HG02678 (cell line): ENCODE measurements at regions not wholly inside any gene's neighbourhood (a gene's known extent, or its start where the extent isn't known, plus 50 kb on each side); places are given as distances from the start of the nearest gene placed in this dataset.

ENCODE experiments used
- ATAC-seq: cut with Tn5 transposase; IDR thresholded peaks from one replicate; pipeline ENCODE4 v1.9.1; 2021; ENCODE audit warnings: mild to moderate bottlenecking, moderate library complexity; ENCODE audit not compliant: unreplicated experiment

DNA sequence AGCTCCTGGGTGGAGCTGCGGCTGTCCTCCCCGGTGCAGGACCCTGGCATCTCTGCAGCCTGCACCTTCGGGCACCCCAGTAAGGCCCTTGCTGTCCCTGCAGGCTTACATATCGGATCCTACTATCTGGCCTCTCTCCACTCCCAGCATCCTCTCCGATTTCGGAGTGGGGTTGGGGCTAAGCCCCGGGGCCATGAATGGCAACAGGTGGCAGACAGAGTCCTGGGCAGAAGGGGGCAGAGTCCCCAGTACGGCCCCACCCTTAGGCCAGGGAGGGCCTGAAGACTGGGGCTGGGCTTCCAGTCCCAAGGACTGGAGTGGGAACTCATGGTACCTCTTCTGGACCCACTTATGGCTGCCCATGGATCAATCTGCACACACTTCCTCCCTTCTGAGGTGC is 180.4 kb upstream of the MC4R start:
- no peak for ATAC-seq

DNA sequence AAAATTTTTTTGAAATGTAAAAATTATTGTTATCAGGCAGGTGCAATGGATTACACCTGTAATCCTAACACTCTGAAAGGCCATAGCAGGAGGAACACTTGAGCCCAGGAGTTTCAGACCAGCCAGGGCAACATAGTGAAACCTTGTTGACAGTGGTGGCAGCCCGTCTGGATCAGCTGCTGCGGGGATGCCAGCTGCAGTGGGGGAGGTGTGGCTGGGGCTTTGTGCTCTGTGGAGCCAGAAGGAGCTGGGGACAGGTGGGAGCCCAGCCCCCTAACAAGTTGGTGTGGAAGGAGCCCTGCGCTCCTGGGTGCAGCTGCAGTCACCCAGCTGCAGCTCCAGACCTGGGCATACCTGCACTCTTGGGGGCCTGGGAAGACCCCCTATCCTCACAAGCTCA is 182.4 kb upstream of the MC4R start:
- no peak for ATAC-seq

DNA sequence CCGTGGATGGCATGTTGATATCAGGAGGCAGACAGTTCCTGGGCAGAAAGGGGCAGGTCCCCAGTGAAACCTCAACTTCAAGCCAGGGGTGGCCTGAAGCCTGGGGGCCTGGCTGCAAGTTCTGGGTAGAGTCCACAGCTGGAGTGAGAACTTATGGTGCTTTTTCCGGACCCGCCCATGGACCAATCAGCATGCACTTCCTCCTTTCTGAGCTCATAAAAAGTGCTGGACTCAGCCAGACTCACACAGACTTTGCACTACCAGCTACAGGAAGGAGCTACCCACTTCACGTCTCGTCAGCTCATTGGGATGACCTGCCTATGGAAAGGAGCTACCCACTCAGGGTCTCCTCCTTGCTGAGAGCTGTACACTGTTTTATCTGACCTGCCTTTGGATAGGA is 183.1 kb upstream of the MC4R start:
- no peak for ATAC-seq

- ATAC-seq: no peak
These were observed 183.8 kb upstream of the MC4R start for GRCh38 chr18:60556326-60556725.

DNA sequence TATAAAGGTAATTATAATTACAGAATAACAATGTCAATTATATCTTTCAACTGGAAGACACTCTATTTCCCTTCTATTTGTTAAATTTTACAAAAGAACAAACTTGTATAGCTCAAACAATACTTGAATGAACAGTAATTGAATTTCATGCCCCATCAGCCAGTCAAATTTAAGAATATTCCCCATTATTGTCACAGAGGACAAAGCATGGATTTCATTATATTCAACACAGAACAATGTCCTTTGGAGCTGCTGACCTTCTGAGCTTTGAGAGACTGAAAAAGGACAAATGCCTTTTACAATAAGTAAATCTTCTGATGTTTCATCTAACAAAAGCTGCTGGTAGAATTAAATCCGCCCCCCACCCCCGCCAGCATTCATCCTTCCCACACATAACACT is 187.5 kb upstream of the MC4R start:
- ATAC-seq: no peak

DNA sequence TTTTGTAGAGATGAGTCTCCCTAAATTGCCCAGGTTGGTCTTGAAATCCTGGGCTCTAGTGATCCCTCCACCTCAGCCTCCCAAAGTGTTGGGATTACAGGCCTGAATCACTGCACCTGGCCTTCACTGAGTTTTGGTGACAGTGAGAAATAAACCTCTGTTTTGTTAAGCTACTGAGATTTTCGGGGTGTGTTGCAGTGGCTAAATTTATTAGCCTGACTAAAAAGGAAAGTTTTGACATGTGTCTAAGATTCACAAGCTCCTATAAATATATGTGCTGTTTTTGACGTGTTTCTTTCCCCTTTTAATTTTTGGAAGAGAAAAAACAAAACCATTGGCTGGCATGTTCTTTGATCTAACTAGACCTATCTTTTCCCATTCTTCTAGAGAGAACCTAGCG is 190.5 kb upstream of the MC4R start:
- no peak for ATAC-seq

- ATAC-seq: no peak
These were observed 195.6 kb upstream of the MC4R start for GRCh38 chr18:60568220-60568619.

DNA sequence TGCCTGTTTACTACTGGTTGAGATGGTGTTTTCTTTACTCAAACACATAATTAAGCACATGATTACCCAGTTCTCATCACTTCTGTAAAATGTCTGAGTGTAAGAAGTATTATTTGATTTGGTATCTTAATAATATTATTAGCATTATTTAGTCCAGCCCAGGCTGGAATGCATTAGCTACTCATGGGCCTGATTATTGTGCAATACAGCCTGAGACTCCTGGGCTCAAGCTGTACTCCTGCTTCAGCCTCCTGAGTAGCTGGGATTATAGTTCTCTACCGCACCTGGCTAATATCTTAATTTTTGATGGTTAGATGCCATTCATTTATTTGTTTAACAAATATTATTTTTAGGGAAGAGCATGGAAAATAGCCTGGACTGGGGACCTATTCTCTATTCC is 197.6 kb upstream of the MC4R start:
- no peak for ATAC-seq

DNA sequence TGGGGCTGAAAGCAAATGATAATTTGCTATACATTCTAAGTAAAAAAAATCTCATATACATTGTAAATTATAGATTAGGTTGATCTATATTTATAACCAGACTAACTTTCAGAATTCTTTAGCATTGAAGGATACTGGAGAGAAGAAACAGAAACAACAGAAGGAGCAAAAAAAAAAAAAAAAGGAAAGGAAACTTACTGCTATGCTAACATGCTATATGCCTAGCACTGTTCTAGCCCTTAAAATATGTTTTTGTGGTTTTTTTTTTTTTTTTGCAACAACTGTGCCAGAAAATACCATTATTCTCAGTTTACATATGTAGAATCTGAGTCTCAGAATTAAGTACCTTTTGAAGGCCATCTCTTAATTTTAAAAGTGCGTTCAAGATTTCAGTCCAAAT is 204.9 kb upstream of the MC4R start:
- no peak for ATAC-seq

DNA sequence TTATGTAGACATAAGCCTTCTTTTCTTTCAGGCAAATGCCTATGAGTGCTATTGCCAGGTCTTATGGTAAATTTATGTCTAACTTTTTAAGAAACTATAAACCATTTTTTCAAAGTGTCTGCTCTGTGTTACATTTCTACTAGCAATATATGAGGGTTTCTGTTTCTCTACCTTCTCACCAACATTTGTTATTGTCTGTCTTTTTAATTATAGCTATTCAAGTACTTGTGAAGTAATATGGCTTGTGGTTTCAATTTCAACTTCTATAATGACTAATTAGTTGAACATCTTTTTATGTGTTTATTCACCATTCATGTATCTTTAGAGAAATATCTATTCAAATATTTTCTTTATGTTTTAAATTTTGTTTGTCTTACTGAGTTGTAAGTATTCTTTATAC is 213.1 kb upstream of the MC4R start:
- ATAC-seq: no peak

DNA sequence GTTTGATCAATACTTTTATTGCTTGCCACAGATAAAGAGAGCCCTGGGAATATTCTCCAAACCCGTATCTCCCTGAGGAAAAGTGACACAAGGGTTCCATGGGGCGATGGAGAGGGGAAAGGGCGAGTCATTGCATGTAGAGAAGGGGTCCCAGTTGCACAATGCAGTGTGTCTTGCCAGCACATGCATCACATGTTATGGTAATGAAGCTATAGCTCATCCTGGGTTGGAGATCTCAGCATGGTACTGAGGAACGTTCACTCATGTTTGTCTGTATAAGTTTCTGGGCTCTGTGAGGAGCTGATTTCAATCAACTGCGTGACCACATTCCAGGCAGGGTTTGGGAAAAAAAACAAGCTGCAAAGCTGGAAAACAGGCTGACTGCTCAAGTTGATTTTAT is 220.7 kb upstream of the MC4R start:
- ATAC-seq: no peak

- ATAC-seq: no peak
These were observed 224.4 kb upstream of the MC4R start for GRCh38 chr18:60596928-60597327.

- peak; percentile 93 for ATAC-seq
These were observed 226.7 kb upstream of the MC4R start for GRCh38 chr18:60599267-60599666.

GRCh38 chr18:60599995-60600394 is 227.4 kb upstream of the MC4R start:
- ATAC-seq: no peak

DNA sequence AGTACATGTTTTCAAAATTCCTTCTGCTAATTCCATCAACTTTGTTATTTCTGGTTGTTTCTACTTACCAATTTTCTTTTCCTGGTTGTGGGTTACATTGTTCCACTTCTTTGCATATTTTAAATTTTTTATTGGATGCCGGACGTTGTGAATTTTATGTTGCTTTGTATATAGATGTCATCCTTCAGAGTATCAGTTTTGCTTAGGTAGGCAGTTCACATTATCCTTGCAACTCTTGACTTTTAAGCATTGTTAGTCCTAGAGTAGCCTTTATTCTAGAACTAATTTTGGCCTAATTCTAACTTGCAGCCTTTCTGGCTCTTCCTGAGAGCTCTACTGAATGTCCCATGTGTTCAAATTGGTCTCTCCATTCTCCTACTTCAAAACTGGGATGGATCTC is 228.7 kb upstream of the MC4R start:
- ATAC-seq: no peak

GRCh38 chr18:60623331-60623730 is 250.8 kb upstream of the MC4R start:
- no peak for ATAC-seq

DNA sequence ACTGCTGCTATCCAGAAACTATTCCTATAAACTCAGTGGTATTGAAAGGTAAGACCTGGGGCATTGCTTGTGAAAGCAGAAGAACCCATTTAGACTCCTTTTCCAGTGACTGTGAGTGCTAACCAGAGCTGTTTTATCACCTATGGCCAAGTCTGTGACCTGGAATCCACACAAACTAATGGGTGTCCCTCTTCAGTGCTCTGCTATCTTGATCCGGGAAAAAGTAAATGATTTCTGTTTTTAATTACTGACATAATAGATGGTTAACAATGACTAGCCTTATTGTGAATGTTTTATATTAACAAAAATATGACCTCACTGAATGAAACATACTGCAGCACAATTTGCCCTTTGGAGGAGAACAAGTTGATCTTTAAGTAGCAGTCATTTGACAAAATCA is 251.6 kb upstream of the MC4R start:
- no peak for ATAC-seq

- ATAC-seq: no peak
These were observed 267.3 kb upstream of the MC4R start for GRCh38 chr18:60639836-60640235.

GRCh38 chr18:60643009-60643408 is 270.4 kb upstream of the MC4R start:
- no peak for ATAC-seq

- ATAC-seq: no peak
These were observed 274.1 kb upstream of the MC4R start for GRCh38 chr18:60646725-60647124.

DNA sequence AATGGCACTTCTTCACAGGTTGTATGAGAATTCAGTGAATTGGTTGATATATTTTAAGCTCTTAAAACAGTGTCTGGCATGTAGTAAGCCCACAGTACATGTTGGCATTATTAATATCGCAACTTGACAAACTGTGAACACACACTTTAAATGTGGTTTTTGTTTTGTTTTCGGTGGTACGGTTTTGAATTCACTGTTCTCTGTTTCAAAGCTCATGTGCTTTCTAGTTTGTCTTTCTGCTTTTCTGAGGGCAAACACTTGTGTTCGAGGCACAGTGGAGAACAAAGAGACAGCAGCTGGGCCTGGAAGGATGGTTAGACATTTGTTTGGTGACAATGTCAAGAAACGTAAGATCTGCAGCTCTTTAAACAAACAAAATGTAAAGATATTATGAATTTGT is 276.5 kb upstream of the MC4R start:
- peak; percentile 95 for ATAC-seq

GRCh38 chr18:60649842-60650536 is 277.4 kb upstream of the MC4R start:
- no peak for ATAC-seq

DNA sequence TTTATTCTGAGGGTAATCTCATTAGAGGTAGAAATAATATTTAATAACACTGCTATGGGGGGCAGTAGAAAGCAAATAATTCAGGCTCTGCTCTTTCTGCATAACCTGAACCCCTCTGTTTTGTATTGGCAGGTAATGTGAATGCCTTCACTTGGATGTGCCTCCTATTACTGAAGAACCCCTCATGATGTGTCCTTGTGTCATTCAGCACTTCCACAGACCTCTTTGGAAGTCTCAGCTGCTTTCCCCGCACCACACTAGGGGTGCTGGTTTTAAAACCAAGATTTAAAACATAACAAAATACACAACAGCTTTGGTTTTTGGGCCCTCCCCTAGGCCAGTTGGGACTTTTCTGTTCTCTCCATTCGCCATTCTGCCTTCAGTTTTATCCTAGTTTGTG is 281.7 kb upstream of the MC4R start:
- ATAC-seq: no peak
